ENCODE measurements at regions not wholly inside any gene's neighbourhood (a gene's known extent, or its start where the extent isn't known, plus 50 kb on each side); places are given as distances from the start of the nearest gene placed in this dataset.

DNA sequence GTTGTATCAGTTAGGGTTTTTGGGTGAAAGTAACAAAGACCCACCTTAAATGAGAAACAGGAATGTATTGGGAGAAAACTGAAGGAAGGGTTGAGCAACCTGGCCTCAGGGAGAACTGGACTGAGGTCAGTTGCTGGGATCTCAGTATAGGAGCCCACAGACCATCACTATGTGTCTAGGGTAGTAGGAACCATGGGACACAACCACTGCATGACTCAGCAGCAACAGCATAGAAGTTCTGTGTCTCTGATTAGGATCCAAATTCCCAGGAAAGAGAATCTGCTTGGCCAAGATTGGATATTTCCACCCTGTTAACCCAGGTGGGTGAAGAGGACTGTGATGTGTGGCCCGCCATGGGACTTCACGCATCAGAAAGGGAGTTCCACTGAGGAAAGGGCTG lies 102.2 kb upstream of the RAB3GAP2 start (continued):
- TF ChIP-seq, protein P1, sequence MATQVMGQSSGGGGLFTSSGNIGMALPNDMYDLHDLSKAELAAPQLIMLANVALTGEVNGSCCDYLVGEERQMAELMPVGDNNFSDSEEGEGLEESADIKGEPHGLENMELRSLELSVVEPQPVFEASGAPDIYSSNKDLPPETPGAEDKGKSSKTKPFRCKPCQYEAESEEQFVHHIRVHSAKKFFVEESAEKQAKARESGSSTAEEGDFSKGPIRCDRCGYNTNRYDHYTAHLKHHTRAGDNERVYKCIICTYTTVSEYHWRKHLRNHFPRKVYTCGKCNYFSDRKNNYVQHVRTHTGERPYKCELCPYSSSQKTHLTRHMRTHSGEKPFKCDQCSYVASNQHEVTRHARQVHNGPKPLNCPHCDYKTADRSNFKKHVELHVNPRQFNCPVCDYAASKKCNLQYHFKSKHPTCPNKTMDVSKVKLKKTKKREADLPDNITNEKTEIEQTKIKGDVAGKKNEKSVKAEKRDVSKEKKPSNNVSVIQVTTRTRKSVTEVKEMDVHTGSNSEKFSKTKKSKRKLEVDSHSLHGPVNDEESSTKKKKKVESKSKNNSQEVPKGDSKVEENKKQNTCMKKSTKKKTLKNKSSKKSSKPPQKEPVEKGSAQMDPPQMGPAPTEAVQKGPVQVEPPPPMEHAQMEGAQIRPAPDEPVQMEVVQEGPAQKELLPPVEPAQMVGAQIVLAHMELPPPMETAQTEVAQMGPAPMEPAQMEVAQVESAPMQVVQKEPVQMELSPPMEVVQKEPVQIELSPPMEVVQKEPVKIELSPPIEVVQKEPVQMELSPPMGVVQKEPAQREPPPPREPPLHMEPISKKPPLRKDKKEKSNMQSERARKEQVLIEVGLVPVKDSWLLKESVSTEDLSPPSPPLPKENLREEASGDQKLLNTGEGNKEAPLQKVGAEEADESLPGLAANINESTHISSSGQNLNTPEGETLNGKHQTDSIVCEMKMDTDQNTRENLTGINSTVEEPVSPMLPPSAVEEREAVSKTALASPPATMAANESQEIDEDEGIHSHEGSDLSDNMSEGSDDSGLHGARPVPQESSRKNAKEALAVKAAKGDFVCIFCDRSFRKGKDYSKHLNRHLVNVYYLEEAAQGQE (IDR thresholded peaks at IDR 0.05; ENCODE audit: low read depth, low read length), result no peak
- TF ChIP-seq MXI1 (IDR thresholded peaks at IDR 0.05; ENCODE audit: low read depth, low read length), result no peak

DNA sequence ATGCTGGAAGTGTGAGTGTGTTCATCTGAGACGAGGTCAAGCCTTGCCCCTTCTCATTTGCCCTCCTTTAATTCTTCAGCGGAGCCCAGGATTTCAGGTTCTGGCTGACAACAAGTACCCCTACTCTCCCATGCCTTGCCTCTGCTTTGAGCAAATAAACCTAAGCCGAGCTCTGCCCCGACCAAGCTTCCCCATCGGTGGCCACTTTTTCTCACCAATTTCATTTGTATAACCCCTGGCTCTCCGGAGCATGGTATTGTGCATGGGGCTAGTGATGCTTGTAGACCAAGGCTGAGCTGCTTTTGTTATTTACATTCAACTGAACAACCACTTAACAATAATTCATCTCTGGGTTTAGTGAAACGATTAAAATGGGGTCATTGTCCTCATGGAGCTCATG lies 100.2 kb upstream of the RAB3GAP2 start:
- ChIA-PET POLR2A (no interaction called here), CTCF (interaction anchor here (0.6 to 1.5 kb wide), 3 partner anchors 9 to 92 kb away, joined by 3 to 4 read pairs (median 4); no protein-coding TSS in a partner anchor)
- no peaks in the 10 kb centered on the region for H3K36me3 ChIP-seq (replicated peaks in 1 of 2; ENCODE audit: control insufficient read depth in 1 of 2, insufficient read depth in 2 of 2, low read length in 1 of 2)
- H3K9me3 ChIP-seq, result no peaks in the 10 kb centered on the region
- H3K9me2 ChIP-seq, result no peaks in the 10 kb centered on the region
- peaks cover 18 to 34% of the 10 kb centered on the region in 2 experiments for H3K4me1 ChIP-seq (ENCODE audit: control insufficient read depth in 1 of 2, insufficient read depth in 2 of 2, low read depth in 1 of 2, low read length in 1 of 2)
- no peak overlapping the region for H3K4me3 ChIP-seq (ENCODE audit: low read depth in 2 of 2, low read length in 1 of 2)
- no peak for DNase-seq
- no peak overlapping the region for H3K27ac ChIP-seq (ENCODE audit: low read depth in 2 of 2, low read length in 1 of 2)
- H3K9ac ChIP-seq, result no peak overlapping the region
- H3K4me2 ChIP-seq, result no peak overlapping the region
- H4K20me1 ChIP-seq (ENCODE audit: insufficient read depth), result no peaks in the 10 kb centered on the region
- whole genome bisulfite sequencing (ENCODE audit: low lambda C conversion rate), result 74% methylated on average over 7 of the region's 7 CpGs
- peaks cover 15% of the 10 kb centered on the region for H3F3A ChIP-seq (replicated peaks; ENCODE audit: insufficient read depth)
- no peaks in the 10 kb centered on the region for H3K79me2 ChIP-seq (ENCODE audit: insufficient read depth)
- no peaks in the 10 kb centered on the region for H3K27me3 ChIP-seq (ENCODE audit: insufficient read depth)
- TF ChIP-seq TCF12 (IDR thresholded peaks at IDR 0.05), result no peak
- TF ChIP-seq, protein P2, sequence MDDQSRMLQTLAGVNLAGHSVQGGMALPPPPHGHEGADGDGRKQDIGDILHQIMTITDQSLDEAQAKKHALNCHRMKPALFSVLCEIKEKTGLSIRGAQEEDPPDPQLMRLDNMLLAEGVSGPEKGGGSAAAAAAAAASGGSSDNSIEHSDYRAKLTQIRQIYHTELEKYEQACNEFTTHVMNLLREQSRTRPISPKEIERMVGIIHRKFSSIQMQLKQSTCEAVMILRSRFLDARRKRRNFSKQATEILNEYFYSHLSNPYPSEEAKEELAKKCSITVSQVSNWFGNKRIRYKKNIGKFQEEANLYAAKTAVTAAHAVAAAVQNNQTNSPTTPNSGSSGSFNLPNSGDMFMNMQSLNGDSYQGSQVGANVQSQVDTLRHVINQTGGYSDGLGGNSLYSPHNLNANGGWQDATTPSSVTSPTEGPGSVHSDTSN (IDR thresholded peaks at IDR 0.05), result no peak
- no peak for TF ChIP-seq POLR2AphosphoS5 (IDR thresholded peaks at IDR 0.05; ENCODE audit: low read depth, low read length)
- TF ChIP-seq RXRA (IDR thresholded peaks at IDR 0.05; ENCODE audit: borderline replicate concordance, low read depth), result no peak
- no peak for TF ChIP-seq GABPA (IDR thresholded peaks at IDR 0.05; ENCODE audit: low read depth)
- TF ChIP-seq CHD2 (IDR thresholded peaks at IDR 0.05; ENCODE audit: low read length, partially characterized antibody), result no peak
- no peak for TF ChIP-seq SIN3A (IDR thresholded peaks at IDR 0.05; ENCODE audit: borderline replicate concordance, low read depth, low read length)
- no peak for TF ChIP-seq EZH2phosphoT487 (IDR thresholded peaks at IDR 0.05; ENCODE audit: borderline replicate concordance, low read depth)
- TF ChIP-seq SMC3 (IDR thresholded peaks at IDR 0.05; ENCODE audit: low read depth, low read length), result no peak
- no peak for TF ChIP-seq FOXM1 (IDR thresholded peaks at IDR 0.05; ENCODE audit: low read depth)
- TF ChIP-seq YY1 (IDR thresholded peaks at IDR 0.05; ENCODE audit: low read depth), result no peak
- no peak for TF ChIP-seq RFX5 (IDR thresholded peaks at IDR 0.05; ENCODE audit: low read length)
- no peak for TF ChIP-seq MXI1 (IDR thresholded peaks at IDR 0.05; ENCODE audit: low read depth, low read length)
- TF ChIP-seq, protein P3, sequence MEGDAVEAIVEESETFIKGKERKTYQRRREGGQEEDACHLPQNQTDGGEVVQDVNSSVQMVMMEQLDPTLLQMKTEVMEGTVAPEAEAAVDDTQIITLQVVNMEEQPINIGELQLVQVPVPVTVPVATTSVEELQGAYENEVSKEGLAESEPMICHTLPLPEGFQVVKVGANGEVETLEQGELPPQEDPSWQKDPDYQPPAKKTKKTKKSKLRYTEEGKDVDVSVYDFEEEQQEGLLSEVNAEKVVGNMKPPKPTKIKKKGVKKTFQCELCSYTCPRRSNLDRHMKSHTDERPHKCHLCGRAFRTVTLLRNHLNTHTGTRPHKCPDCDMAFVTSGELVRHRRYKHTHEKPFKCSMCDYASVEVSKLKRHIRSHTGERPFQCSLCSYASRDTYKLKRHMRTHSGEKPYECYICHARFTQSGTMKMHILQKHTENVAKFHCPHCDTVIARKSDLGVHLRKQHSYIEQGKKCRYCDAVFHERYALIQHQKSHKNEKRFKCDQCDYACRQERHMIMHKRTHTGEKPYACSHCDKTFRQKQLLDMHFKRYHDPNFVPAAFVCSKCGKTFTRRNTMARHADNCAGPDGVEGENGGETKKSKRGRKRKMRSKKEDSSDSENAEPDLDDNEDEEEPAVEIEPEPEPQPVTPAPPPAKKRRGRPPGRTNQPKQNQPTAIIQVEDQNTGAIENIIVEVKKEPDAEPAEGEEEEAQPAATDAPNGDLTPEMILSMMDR (IDR thresholded peaks at IDR 0.05), result no peak
- no peak for TF ChIP-seq FOSL2 (IDR thresholded peaks at IDR 0.05; ENCODE audit: borderline replicate concordance, low read depth)
- no peak for TF ChIP-seq NRF1 (IDR thresholded peaks at IDR 0.05; ENCODE audit: low read depth, low read length)
- TF ChIP-seq, protein P4, sequence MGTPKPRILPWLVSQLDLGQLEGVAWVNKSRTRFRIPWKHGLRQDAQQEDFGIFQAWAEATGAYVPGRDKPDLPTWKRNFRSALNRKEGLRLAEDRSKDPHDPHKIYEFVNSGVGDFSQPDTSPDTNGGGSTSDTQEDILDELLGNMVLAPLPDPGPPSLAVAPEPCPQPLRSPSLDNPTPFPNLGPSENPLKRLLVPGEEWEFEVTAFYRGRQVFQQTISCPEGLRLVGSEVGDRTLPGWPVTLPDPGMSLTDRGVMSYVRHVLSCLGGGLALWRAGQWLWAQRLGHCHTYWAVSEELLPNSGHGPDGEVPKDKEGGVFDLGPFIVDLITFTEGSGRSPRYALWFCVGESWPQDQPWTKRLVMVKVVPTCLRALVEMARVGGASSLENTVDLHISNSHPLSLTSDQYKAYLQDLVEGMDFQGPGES (IDR thresholded peaks at IDR 0.05; ENCODE audit: low read depth, low read length), result no peak
- TF ChIP-seq NFIC (IDR thresholded peaks at IDR 0.05; ENCODE audit: borderline replicate concordance), result no peak
- TF ChIP-seq EP300 (IDR thresholded peaks at IDR 0.05; ENCODE audit: borderline replicate concordance in 1 of 2, low read depth in 1 of 2, low read length in 1 of 2), result no peak
- no peak overlapping the region for H2AFZ ChIP-seq (ENCODE audit: low read depth)
